Natural killer cell (primary cell): ENCODE measurements at regions not wholly inside any gene's neighbourhood (a gene's known extent, or its start where the extent isn't known, plus 50 kb on each side); places are given as distances from the start of the nearest gene placed in this dataset.

Experiments used
- ATAC-seq, 3 donors: fragments of 150-1000 bp in 2 of 3; fragments of 200-7000 bp in 1 of 3; cut with Tn5 transposase; 1 replicate in 1 of 3; 2 replicates in 2 of 3; pipeline ENCODE4 v1.10.0; 2021; ENCODE audit warnings: mild to moderate bottlenecking in 2 of 3, moderate library complexity in 2 of 3
- DNase-seq, 2 donors: peaks; one replicate each; pipeline versions ENCODE4 v3.0.0 to v3.0.0-alpha.2; 2013 to 2021; ENCODE audit warnings: mixed read lengths in 1 of 2
- H3K27ac ChIP-seq: one replicate; pipeline ENCODE4 v1.5.1; 2013; ENCODE audit warnings: mild to moderate bottlenecking, low read length
- H3K27me3 ChIP-seq: one replicate; pipeline ENCODE4 v1.6.1; 2013; ENCODE audit warnings: low read length; ENCODE audit not compliant: control insufficient read depth, insufficient read depth
- H3K36me3 ChIP-seq: one replicate; pipeline ENCODE4 v1.6.1; 2013; ENCODE audit warnings: low read length; ENCODE audit not compliant: control insufficient read depth, insufficient read depth
- H3K4me1 ChIP-seq: one replicate; pipeline ENCODE4 v1.6.1; 2013; ENCODE audit warnings: low read length; ENCODE audit not compliant: control insufficient read depth, insufficient read depth
- H3K4me3 ChIP-seq: one replicate; pipeline ENCODE4 v1.5.1; 2013; ENCODE audit warnings: low read length
- H3K9me3 ChIP-seq: one replicate; pipeline ENCODE4 v1.6.1; 2013; ENCODE audit warnings: low read length; ENCODE audit not compliant: control insufficient read depth, insufficient read depth
- H3K27ac Mint-ChIP-seq, 2 donors: one replicate each; pipeline ENCODE4 v1.8.0; 2022; ENCODE audit warnings: mild to moderate bottlenecking in 2 of 2, mixed read lengths in 2 of 2, moderate library complexity in 1 of 2
- H3K27me3 Mint-ChIP-seq, 2 donors: one replicate each; pipeline ENCODE4 v1.8.0; 2022; ENCODE audit warnings: low read depth in 2 of 2, mixed read lengths in 2 of 2
- H3K36me3 Mint-ChIP-seq: one replicate; pipeline ENCODE4 v1.8.0; 2022; ENCODE audit warnings: mixed read lengths
- H3K4me1 Mint-ChIP-seq, 2 donors: one replicate each; pipeline ENCODE4 v1.8.0; 2022; ENCODE audit warnings: mixed read lengths in 2 of 2
- H3K4me3 Mint-ChIP-seq: one replicate; pipeline ENCODE4 v1.8.0; 2022; ENCODE audit warnings: mild to moderate bottlenecking, moderate library complexity, mixed read lengths
- H3K9me3 Mint-ChIP-seq, 2 donors: one replicate each; pipeline ENCODE4 v1.8.0; 2022; ENCODE audit warnings: mixed read lengths in 2 of 2
- WGBS: methylation state at CpG from one replicate; pipeline ENCODE4 v1.1.7; 2013; ENCODE audit warnings: missing lambda C conversion rate; ENCODE audit not compliant: insufficient coverage; 5-methylcytosine and 5-hydroxymethylcytosine counted together
- intact Hi-C: fragments of 100-400 bp; cut with micrococcal nuclease; formaldehyde crosslinking; loops from one replicate; pipeline ENCODE4 v1.14.2; 2022
- TF ChIP-seq, protein P1 (sequence below): fragments of 200-600 bp; IDR thresholded peaks from one replicate; pipeline ENCODE4 v1.8.0; 2022; ENCODE audit warnings: antibody characterized with exemption

GRCh38 chr10:1869861-1870260 lies 132.5 kb upstream of the ADARB2 start:
- intact Hi-C loops = no loop called here
- H3K4me3 ChIP-seq = no peak overlapping the region
- H3K4me1 Mint-ChIP-seq = no peaks in the 10 kb centered on the region

DNA sequence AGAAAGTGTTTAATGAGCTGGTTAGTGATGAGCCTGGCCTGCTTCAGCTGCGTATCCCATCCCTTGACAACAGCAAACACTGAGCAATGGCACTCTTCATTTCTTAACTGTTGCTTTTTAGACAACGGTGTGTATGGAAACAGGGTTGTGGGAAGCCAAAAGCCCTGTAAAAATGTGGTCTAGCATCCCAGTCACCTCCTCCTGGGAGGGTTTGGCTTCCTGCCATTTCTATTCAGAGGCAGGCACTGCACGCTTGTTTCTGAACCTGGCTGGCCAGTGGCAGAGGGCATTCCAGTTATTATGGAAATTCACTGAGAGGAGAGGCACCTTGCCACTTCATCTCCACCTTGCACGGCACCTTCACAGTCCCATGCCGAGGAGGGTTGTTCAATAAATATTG lies 123.0 kb upstream of the ADARB2 start:
- H3K27me3 ChIP-seq = no peaks in the 10 kb centered on the region
- no peak for DNase-seq
- H3K4me1 ChIP-seq = no peaks in the 10 kb centered on the region
- H3K4me1 Mint-ChIP-seq = no peaks in the 10 kb centered on the region
- no peaks in the 10 kb centered on the region for H3K9me3 ChIP-seq
- no peak overlapping the region for H3K4me3 Mint-ChIP-seq
- intact Hi-C loops = no loop called here
- TF ChIP-seq, protein P1, sequence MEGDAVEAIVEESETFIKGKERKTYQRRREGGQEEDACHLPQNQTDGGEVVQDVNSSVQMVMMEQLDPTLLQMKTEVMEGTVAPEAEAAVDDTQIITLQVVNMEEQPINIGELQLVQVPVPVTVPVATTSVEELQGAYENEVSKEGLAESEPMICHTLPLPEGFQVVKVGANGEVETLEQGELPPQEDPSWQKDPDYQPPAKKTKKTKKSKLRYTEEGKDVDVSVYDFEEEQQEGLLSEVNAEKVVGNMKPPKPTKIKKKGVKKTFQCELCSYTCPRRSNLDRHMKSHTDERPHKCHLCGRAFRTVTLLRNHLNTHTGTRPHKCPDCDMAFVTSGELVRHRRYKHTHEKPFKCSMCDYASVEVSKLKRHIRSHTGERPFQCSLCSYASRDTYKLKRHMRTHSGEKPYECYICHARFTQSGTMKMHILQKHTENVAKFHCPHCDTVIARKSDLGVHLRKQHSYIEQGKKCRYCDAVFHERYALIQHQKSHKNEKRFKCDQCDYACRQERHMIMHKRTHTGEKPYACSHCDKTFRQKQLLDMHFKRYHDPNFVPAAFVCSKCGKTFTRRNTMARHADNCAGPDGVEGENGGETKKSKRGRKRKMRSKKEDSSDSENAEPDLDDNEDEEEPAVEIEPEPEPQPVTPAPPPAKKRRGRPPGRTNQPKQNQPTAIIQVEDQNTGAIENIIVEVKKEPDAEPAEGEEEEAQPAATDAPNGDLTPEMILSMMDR = no peak
- peaks cover 0 to 3% of the 10 kb centered on the region in 2 donors for H3K9me3 Mint-ChIP-seq
- H3K27ac ChIP-seq = no peak overlapping the region
- no peak for ATAC-seq
- H3K4me3 ChIP-seq = no peak overlapping the region
- no peaks in the 10 kb centered on the region for H3K36me3 Mint-ChIP-seq
- 82% methylated on average over 5 of the region's 5 CpGs for WGBS
- no peak overlapping the region for H3K27ac Mint-ChIP-seq
- no peaks in the 10 kb centered on the region for H3K27me3 Mint-ChIP-seq
- no peaks in the 10 kb centered on the region for H3K36me3 ChIP-seq

More at GRCh38 chr10:1869861-1870260, 132.5 kb upstream of the ADARB2 start:
- WGBS = 83% methylated on average over 13 of the region's 13 CpGs
- no peaks in the 10 kb centered on the region for H3K9me3 ChIP-seq
- no peaks in the 10 kb centered on the region for H3K36me3 Mint-ChIP-seq
- peaks cover 0 to 2% of the 10 kb centered on the region in 2 donors for H3K9me3 Mint-ChIP-seq
- no peak for ATAC-seq
- no peaks in the 10 kb centered on the region for H3K27me3 ChIP-seq
- peaks cover 0 to 2% of the 10 kb centered on the region in 2 donors for H3K27me3 Mint-ChIP-seq
- no peaks in the 10 kb centered on the region for H3K36me3 ChIP-seq
- no peak overlapping the region for H3K4me3 Mint-ChIP-seq
- TF ChIP-seq, protein P1 = no peak
- no peak for DNase-seq
- no peak overlapping the region for H3K27ac Mint-ChIP-seq
- H3K27ac ChIP-seq = no peak overlapping the region
- no peaks in the 10 kb centered on the region for H3K4me1 ChIP-seq

- no peak overlapping the region for H3K27ac Mint-ChIP-seq
Measured at GRCh38 chr10:1858547-1858946, 121.2 kb upstream of the ADARB2 start.

GRCh38 chr10:1858048-1858447 lies 120.7 kb upstream of the ADARB2 start:
- Histone ChIP-seq H3K4me3 (no peak overlapping the region), H3K9me3 (no peaks in the 10 kb centered on the region), H3K36me3 (no peaks in the 10 kb centered on the region), H3K27ac (no peak overlapping the region), H3K27me3 (no peaks in the 10 kb centered on the region), H3K4me1 (no peaks in the 10 kb centered on the region)
- TF ChIP-seq, protein P1 = no peak
- WGBS = 63% methylated on average over 8 of the region's 8 CpGs
- no peak for ATAC-seq
- no peaks in the 10 kb centered on the region for H3K27me3 Mint-ChIP-seq
- H3K27ac Mint-ChIP-seq = no peak overlapping the region
- H3K4me1 Mint-ChIP-seq = no peaks in the 10 kb centered on the region
- H3K4me3 Mint-ChIP-seq = no peak overlapping the region
- H3K36me3 Mint-ChIP-seq = no peaks in the 10 kb centered on the region
- intact Hi-C loops = no loop called here
- H3K9me3 Mint-ChIP-seq = no peaks in the 10 kb centered on the region
- DNase-seq = no peak

More at GRCh38 chr10:1858547-1858946, 121.2 kb upstream of the ADARB2 start:
- H3K9me3 ChIP-seq = no peaks in the 10 kb centered on the region
- no peaks in the 10 kb centered on the region for H3K4me1 ChIP-seq
- intact Hi-C loops = no loop called here
- H3K4me3 ChIP-seq = no peak overlapping the region
- no peaks in the 10 kb centered on the region for H3K36me3 ChIP-seq
- Mint-ChIP-seq H3K9me3 (peaks cover 0 to 2% of the 10 kb centered on the region in 2 donors), H3K4me1 (no peaks in the 10 kb centered on the region), H3K4me3 (no peak overlapping the region), H3K36me3 (no peaks in the 10 kb centered on the region), H3K27me3 (no peaks in the 10 kb centered on the region)
- TF ChIP-seq, protein P1 = no peak
- H3K27ac ChIP-seq = no peak overlapping the region
- no peaks in the 10 kb centered on the region for H3K27me3 ChIP-seq
- no peak for DNase-seq
- ATAC-seq = no peak
- WGBS = 59% methylated on average over 7 of the region's 7 CpGs
